ENCODE measurements at regions not wholly inside any gene's neighbourhood (a gene's known extent, or its start where the extent isn't known, plus 50 kb on each side); places are given as distances from the start of the nearest gene placed in this dataset.

DNA sequence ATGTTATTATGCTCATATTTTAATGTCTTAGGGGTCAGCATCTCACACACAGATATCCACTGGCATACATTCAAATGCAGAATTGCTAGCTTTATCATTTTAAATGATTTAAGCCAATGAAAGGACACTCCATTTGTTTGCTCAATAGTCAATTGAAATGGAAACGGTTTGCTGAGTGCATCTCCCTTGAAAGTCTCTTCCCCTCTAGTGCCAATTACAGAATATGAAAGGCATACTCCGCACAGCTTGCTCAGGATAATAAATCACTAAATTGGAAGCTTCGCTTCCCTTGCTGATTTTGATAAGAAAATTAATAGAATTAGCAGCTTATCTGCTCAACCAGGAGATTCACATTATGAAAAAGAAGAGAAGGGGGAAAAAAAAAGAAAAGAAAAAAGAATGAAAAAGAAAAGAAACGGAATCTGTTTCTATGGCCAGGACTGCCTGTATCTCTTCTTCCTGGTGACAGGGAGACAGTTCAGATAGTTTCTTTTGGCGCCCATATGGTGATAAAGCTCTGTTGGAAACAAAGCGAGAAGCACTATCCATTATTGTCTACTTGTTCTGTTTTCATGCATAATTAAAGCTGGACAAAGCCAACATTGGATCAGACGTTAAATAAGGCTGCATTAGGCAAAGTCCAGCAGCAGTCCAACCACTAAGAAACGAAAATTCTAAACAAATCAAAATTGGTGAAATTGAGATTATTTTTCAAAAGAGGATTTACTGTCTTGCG, 225.0 kb downstream of the GXYLT1 start (continued):
- TF ChIP-seq, protein P1, sequence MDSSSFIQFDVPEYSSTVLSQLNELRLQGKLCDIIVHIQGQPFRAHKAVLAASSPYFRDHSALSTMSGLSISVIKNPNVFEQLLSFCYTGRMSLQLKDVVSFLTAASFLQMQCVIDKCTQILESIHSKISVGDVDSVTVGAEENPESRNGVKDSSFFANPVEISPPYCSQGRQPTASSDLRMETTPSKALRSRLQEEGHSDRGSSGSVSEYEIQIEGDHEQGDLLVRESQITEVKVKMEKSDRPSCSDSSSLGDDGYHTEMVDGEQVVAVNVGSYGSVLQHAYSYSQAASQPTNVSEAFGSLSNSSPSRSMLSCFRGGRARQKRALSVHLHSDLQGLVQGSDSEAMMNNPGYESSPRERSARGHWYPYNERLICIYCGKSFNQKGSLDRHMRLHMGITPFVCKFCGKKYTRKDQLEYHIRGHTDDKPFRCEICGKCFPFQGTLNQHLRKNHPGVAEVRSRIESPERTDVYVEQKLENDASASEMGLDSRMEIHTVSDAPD (CRISPR knock-in tag; IDR thresholded peaks at IDR 0.05) = no peak
- TF ChIP-seq, protein P2, sequence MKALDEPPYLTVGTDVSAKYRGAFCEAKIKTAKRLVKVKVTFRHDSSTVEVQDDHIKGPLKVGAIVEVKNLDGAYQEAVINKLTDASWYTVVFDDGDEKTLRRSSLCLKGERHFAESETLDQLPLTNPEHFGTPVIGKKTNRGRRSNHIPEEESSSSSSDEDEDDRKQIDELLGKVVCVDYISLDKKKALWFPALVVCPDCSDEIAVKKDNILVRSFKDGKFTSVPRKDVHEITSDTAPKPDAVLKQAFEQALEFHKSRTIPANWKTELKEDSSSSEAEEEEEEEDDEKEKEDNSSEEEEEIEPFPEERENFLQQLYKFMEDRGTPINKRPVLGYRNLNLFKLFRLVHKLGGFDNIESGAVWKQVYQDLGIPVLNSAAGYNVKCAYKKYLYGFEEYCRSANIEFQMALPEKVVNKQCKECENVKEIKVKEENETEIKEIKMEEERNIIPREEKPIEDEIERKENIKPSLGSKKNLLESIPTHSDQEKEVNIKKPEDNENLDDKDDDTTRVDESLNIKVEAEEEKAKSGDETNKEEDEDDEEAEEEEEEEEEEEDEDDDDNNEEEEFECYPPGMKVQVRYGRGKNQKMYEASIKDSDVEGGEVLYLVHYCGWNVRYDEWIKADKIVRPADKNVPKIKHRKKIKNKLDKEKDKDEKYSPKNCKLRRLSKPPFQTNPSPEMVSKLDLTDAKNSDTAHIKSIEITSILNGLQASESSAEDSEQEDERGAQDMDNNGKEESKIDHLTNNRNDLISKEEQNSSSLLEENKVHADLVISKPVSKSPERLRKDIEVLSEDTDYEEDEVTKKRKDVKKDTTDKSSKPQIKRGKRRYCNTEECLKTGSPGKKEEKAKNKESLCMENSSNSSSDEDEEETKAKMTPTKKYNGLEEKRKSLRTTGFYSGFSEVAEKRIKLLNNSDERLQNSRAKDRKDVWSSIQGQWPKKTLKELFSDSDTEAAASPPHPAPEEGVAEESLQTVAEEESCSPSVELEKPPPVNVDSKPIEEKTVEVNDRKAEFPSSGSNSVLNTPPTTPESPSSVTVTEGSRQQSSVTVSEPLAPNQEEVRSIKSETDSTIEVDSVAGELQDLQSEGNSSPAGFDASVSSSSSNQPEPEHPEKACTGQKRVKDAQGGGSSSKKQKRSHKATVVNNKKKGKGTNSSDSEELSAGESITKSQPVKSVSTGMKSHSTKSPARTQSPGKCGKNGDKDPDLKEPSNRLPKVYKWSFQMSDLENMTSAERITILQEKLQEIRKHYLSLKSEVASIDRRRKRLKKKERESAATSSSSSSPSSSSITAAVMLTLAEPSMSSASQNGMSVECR (CRISPR knock-in tag; IDR thresholded peaks at IDR 0.05) = no peak
- no peak for TF ChIP-seq ZNF133 (CRISPR knock-in tag; IDR thresholded peaks at IDR 0.05)
- no peak for TF ChIP-seq ZKSCAN3 (CRISPR knock-in tag; IDR thresholded peaks at IDR 0.05)
- no peak for TF ChIP-seq HOXB6 (CRISPR knock-in tag; IDR thresholded peaks at IDR 0.05; ENCODE audit: borderline replicate concordance)

Measured in K562 (cell line).